IMR-90 (cell line): ENCODE measurements at regions not wholly inside any gene's neighbourhood (a gene's known extent, or its start where the extent isn't known, plus 50 kb on each side); places are given as distances from the start of the nearest gene placed in this dataset.
"Not testable (repeated sequence)": the region's sequence is repeated elsewhere in the genome, so short reads cannot be mapped to it uniquely, and the experiment has no call there.

Experiments
- ATAC-seq: fragments of 200-7000 bp; cut with Tn5 transposase; 2 replicates; pipeline ENCODE4 v1.9.1; 2020; ENCODE audit warnings: low read depth, mild to moderate bottlenecking, moderate library complexity
- BruUV-seq: library from RNA; stranded (reverse); fragments of 400-500 nt; replicated peaks from 2 replicates; lab custom pipeline; 2021; lab: Mats Ljungman, UMichigan
- CTCF ChIA-PET: fragments of 300-600 bp; formaldehyde crosslinking; extraction: SDS; loops from one replicate; lab custom pipeline; 2021; ENCODE audit warnings: antibody characterized with exemption; lab: Yijun Ruan, JAX
- POLR2A ChIA-PET: fragments of 300-600 bp; sonication (Branson Sonifier 250); formaldehyde crosslinking; loops from one replicate; lab custom pipeline; 2022; ENCODE audit warnings: antibody characterized with exemption; ENCODE audit not compliant: unreplicated experiment; lab: Charles Lee
- DNase-seq: peaks from one replicate; pipeline ENCODE4 v3.0.0; 2013
- H2AFZ ChIP-seq: replicated peaks from 2 replicates; pipeline ENCODE3; 2013; ENCODE audit warnings: low read length, mild to moderate bottlenecking; ENCODE audit not compliant: poor library complexity
- H2AK5ac ChIP-seq: 2 replicates; pipeline ENCODE4 v1.6.1; 2013; ENCODE audit warnings: low read depth, low read length, inconsistent platforms
- H2AK9ac ChIP-seq: replicated peaks from 2 replicates; pipeline ENCODE3; 2013; ENCODE audit warnings: mild to moderate bottlenecking, low read depth, low read length, moderate library complexity; ENCODE audit not compliant: poor library complexity
- H2BK120ac ChIP-seq: 2 replicates; pipeline ENCODE4 v1.6.1; 2013; ENCODE audit warnings: low read depth, low read length, inconsistent platforms
- H2BK15ac ChIP-seq: 3 replicates; pipeline ENCODE4 v1.6.1; 2013; ENCODE audit warnings: low read depth, low read length, inconsistent platforms
- H2BK20ac ChIP-seq: 2 replicates; pipeline ENCODE4 v1.6.1; 2013; ENCODE audit warnings: low read depth, mild to moderate bottlenecking, inconsistent platforms, low read length, moderate library complexity
- H2BK5ac ChIP-seq: 2 replicates; pipeline ENCODE4 v1.6.1; 2013; ENCODE audit warnings: mild to moderate bottlenecking, low read depth, low read length, inconsistent platforms; ENCODE audit not compliant: poor library complexity, severe bottlenecking
- H3K14ac ChIP-seq: replicated peaks from 2 replicates; pipeline ENCODE4 v1.6.1; 2013; ENCODE audit warnings: low read depth, low read length, inconsistent platforms
- H3K18ac ChIP-seq: 2 replicates; pipeline ENCODE4 v1.6.1; 2013; ENCODE audit warnings: low read depth, low read length, control low read depth
- H3K23ac ChIP-seq: 2 replicates; pipeline ENCODE4 v1.6.1; 2013; ENCODE audit warnings: low read depth, low read length, inconsistent platforms
- H3K27ac ChIP-seq: 2 replicates; pipeline ENCODE4 v1.5.1; 2013; ENCODE audit warnings: mild to moderate bottlenecking, control low read depth, low read length; ENCODE audit not compliant: insufficient read depth
- H3K27me3 ChIP-seq: 2 replicates; pipeline ENCODE4 v1.6.1; 2013; ENCODE audit warnings: low read length; ENCODE audit not compliant: control insufficient read depth, insufficient read depth
- H3K36me3 ChIP-seq: 2 replicates; pipeline ENCODE4 v1.6.1; 2013; ENCODE audit warnings: low read length, mixed read lengths; ENCODE audit not compliant: control insufficient read depth, insufficient read depth
- H3K4ac ChIP-seq: 2 replicates; pipeline ENCODE4 v1.6.1; 2013; ENCODE audit warnings: low read depth, low read length, inconsistent platforms
- H3K4me1 ChIP-seq: 2 replicates; pipeline ENCODE4 v1.6.1; 2013; ENCODE audit warnings: low read length, mixed read lengths; ENCODE audit not compliant: control insufficient read depth, insufficient read depth
- H3K4me2 ChIP-seq: 2 replicates; pipeline ENCODE4 v1.6.1; 2013; ENCODE audit warnings: low read depth, mild to moderate bottlenecking, control low read depth, low read length, moderate library complexity
- H3K4me3 ChIP-seq: 2 replicates; pipeline ENCODE4 v1.5.1; 2013; ENCODE audit warnings: low read depth, mild to moderate bottlenecking, control low read depth, low read length, moderate library complexity; ENCODE audit not compliant: insufficient read depth
- H3K56ac ChIP-seq: 2 replicates; pipeline ENCODE4 v1.6.1; 2013; ENCODE audit warnings: low read length, inconsistent platforms; ENCODE audit not compliant: insufficient read depth; ENCODE audit errors: extremely low read depth
- H3K79me1 ChIP-seq, 2 experiments: 2 replicates each; pipeline ENCODE4 v1.6.1; 2013; ENCODE audit warnings: low read length in 2 of 2, inconsistent platforms in 1 of 2, low read depth in 1 of 2
- H3K9ac ChIP-seq: 2 replicates; pipeline ENCODE4 v1.6.1; 2013; ENCODE audit warnings: low read depth, low read length, control low read depth
- H3K9me1 ChIP-seq: 2 replicates; pipeline ENCODE4 v1.6.1; 2013; ENCODE audit warnings: low read length, inconsistent platforms; ENCODE audit not compliant: insufficient read depth
- H3K9me3 ChIP-seq: 2 replicates; pipeline ENCODE4 v1.6.1; 2013; ENCODE audit warnings: low read length; ENCODE audit not compliant: control insufficient read depth, insufficient read depth
- H4K20me1 ChIP-seq: 2 replicates; pipeline ENCODE4 v1.6.1; 2013; ENCODE audit warnings: low read length, inconsistent platforms; ENCODE audit not compliant: insufficient read depth
- H4K5ac ChIP-seq: 2 replicates; pipeline ENCODE4 v1.6.1; 2013; ENCODE audit warnings: mild to moderate bottlenecking, low read depth, low read length, control low read depth
- H4K8ac ChIP-seq, 2 experiments: 2 replicates each; pipeline ENCODE4 v1.6.1; 2013; ENCODE audit warnings: low read depth in 2 of 2, low read length in 2 of 2, control low read depth in 1 of 2, inconsistent platforms in 1 of 2
- H4K91ac ChIP-seq: 2 replicates; pipeline ENCODE4 v1.6.1; 2013; ENCODE audit warnings: low read depth, low read length, inconsistent platforms; ENCODE audit not compliant: insufficient read depth
- WGBS, 2 experiments: methylation state at CpG; one replicate each; pipeline versions ENCODE4 v1.1.5 to v1.1.7; 2013; ENCODE audit warnings: missing lambda C conversion rate in 2 of 2; ENCODE audit not compliant: insufficient read length in 1 of 2; ENCODE audit errors: extremely low coverage in 2 of 2; 5-methylcytosine and 5-hydroxymethylcytosine counted together
- dilution Hi-C: fragments of 300-500 bp; cut with HindIII; formaldehyde crosslinking; loops from one replicate; pipeline ENCODE4 v1.14.3; 2018; ENCODE audit warnings: low sequenced_read_pairs; ENCODE audit not compliant: unreplicated experiment
- in situ Hi-C: fragments of 300-500 bp; cut with MboI; formaldehyde crosslinking; loops from 3 replicates; pipeline ENCODE4 v1.14.3; 2019; ENCODE audit warnings: low sequenced_read_pairs, inconsistent platforms, mixed read lengths
- intact Hi-C: fragments of 100-400 bp; cut with micrococcal nuclease; formaldehyde crosslinking; loops from 2 replicates; pipeline ENCODE4 v1.10.0; 2022

DNA sequence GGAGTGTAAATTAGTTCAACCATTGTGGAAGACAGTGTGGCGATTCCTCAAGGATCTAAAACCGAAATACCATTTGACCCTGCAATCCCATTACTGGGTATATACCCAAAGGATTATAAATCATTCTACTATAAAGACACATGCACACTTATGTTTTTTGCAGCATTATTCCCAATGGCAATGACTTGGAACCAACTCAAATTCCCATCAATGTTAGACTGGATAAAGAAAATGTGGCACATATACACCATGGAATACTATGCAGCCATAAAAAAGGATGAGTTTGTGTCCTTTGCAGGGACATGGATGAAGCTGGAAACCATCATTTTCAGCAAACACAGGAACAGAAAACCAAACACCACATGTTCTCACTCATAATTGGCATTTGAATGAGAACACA lies 137.5 kb downstream of the ZNF648 start:
- in situ Hi-C loops, H3K79me1 ChIP-seq, H3K36me3 ChIP-seq, H2AFZ ChIP-seq, H3K9ac ChIP-seq, H3K23ac ChIP-seq, BruUV-seq, H4K91ac ChIP-seq, H2BK5ac ChIP-seq, H2BK20ac ChIP-seq, H4K20me1 ChIP-seq, POLR2A ChIA-PET, H3K56ac ChIP-seq, H4K8ac ChIP-seq, H3K4me2 ChIP-seq, H4K5ac ChIP-seq, H3K18ac ChIP-seq, H3K9me1 ChIP-seq, H3K14ac ChIP-seq, DNase-seq, ATAC-seq, H3K27me3 ChIP-seq, H3K4me1 ChIP-seq, H2BK15ac ChIP-seq, H2BK120ac ChIP-seq, H3K4me3 ChIP-seq, intact Hi-C loops, H2AK5ac ChIP-seq, dilution Hi-C loops, CTCF ChIA-PET, H3K27ac ChIP-seq, H3K4ac ChIP-seq, H2AK9ac ChIP-seq: not testable (repeated sequence)
- WGBS, 2 experiments, result no CpG with 5 or more reads among the region's 2 CpGs
- H3K9me3 ChIP-seq, result peaks cover 15% of the 10 kb centered on the region
